ENCODE measurements at regions not wholly inside any gene's neighbourhood (a gene's known extent, or its start where the extent isn't known, plus 50 kb on each side); places are given as distances from the start of the nearest gene placed in this dataset.

GRCh38 chr17:72024457-72024856 lies 96.4 kb upstream of the SOX9 start:
- TF ChIP-seq CTCF (IDR thresholded peaks at IDR 0.05; ENCODE audit: insufficient read depth, low read length, poor library complexity, severe bottlenecking) (no peak), EZH2phosphoT487 (conservative IDR thresholded peaks at IDR 0.05; ENCODE audit: low read length) (no peak)
